Fibroblast of skin of right biceps (primary cell): ENCODE measurements at regions not wholly inside any gene's neighbourhood (a gene's known extent, or its start where the extent isn't known, plus 50 kb on each side); places are given as distances from the start of the nearest gene placed in this dataset.
"Not testable (repeated sequence)": the region's sequence is repeated elsewhere in the genome, so short reads cannot be mapped to it uniquely, and the experiment has no call there.

Experiments
- DNase-seq: peaks from one replicate; pipeline ENCODE4 v3.0.0-alpha.2; 2013

GRCh38 chr4:111933703-111934102, 211.6 kb upstream of the FAM241A start:
- no peak for DNase-seq

DNA sequence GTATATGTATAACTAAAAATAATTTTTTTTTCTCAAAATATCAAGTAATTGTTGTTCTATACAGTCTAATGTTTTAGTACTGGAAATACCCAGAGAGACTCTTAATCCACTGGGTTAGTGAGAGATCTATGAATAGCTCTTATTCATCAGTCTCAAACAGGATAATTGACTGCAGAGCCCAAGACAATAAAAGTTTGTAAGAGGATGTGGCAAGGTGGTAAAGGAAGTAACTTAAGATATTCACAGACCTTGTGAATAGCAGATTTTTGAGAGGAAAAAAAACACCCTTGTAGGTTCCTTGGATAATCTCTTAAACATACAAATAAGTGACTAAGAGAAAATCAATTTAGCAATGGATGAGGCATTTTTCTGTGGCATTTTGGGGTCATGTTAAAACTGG, 210.9 kb upstream of the FAM241A start:
- DNase-seq: peak; percentile 43

GRCh38 chr4:111937368-111937767, 207.9 kb upstream of the FAM241A start:
- peak; percentile 57 for DNase-seq

DNA sequence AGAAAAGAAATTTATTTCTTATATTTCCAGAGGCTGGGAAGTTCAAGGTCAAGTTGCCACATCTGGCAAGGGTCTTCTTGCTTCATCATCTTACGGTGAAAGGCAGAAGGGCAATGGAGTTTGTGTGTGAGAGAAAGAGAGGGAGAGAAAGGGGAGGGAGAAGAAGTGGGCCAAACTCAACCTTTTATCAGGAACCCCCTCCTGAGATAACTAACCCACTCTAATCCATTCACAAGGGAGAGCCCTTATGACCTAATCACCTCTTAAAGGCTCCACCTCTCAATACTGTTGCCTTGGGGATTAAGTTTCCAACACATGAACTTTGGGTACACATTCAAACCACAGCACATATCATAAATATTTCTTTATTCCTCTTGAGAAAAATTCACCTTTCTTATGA, 203.3 kb upstream of the FAM241A start:
- DNase-seq: no peak

DNA sequence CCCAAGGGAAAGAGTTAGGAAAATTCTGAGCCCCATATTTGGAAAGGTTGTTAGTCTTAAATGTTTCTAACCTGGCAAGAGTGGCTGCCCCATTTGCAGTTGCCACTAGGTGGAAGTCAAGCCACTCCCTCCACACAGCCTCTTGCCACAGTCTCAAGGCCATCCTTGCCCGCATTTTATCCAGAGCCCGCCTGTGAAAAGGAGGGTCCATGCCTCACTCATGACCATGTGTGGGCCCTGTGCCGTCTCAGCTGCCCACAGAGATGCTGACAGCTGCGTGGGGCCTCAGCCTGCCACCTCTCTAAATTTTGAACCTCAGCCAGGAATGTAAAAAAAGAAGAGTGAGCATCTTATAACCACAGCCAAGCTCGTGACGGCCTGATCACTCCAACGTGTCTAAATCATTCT, 201.5 kb upstream of the FAM241A start:
- DNase-seq: peak; percentile 63

DNA sequence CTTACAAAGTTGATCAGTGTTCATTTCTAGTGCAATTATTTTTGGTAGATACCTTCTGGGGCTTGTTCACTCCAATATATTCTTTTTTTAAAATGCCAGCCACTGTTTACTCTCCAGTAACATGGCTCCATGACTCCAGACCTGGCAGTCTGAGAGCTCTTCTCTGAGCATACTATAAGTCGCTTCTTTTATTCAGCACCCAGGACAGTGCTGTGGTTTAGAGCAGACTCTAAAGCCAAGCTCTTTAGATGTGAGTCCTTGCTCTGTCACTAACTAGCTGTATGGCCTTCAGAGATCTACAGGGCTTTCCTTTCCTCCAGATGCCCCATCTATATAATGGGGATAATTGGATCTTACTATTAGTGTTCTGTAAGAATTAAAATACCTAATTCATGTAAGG, 200.2 kb upstream of the FAM241A start:
- peak; percentile 42 for DNase-seq

DNA sequence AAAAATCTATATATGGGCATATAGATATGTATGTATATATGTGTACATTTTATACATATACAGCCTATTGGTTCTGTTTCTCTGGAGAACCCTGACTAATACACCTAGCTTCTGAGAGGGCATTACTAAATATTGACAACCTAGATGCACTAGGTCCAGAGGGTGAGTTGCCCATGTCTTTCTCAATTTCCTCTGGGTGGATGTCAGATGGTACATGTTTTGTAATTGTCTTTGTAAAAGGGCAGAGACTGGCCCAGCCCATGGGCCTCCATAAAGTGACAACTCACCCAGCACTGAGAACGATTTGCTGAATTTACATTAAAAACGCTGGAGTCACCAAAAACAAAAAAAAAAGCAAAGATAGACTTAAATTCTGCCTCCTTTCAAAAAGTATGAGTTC, 198.5 kb upstream of the FAM241A start:
- no peak for DNase-seq

- peak; percentile 78 for DNase-seq
Observed at GRCh38 chr4:111952688-111953087, 192.6 kb upstream of the FAM241A start.

DNA sequence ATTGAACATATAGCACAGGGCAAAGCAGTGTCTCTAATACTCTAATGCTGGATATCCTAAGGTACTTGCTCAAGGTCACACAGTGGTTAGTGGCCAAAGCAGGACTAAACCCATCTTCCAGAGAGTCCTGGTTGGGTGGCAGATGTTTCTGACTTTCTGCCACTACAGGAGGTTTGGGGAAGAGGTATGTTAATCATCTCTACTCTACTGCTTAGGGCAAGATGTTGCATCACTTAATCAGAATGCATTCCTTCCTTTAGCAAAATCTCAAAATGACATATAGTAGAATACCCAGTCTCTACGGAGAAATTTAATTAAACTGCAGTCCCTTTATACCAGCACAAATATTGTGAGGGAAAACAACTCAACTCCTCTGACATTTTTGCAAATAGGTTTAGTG, 190.7 kb upstream of the FAM241A start:
- DNase-seq: no peak

DNA sequence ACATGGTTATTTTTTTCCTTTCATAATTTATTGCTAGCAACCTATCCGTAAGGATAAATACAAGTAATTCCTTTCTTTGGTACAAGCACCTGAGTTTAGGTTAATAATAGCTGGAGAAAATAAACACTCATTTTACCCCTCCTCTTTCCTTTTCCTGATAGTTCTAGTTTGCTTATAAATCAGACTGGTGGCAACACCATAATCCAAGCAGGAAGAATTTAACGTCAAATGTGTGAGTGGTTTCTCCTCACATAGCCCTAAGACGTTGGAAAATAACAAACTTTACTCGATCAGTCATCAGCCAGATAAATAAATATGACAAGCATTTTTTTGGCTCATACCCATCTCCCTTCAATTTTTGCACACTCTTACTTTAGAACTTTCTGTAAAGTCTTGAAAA, 190.3 kb upstream of the FAM241A start:
- DNase-seq: no peak

- no peak for DNase-seq
Observed at GRCh38 chr4:111957116-111957515, 188.1 kb upstream of the FAM241A start.

GRCh38 chr4:111957997-111958396, 187.3 kb upstream of the FAM241A start:
- no peak for DNase-seq

DNA sequence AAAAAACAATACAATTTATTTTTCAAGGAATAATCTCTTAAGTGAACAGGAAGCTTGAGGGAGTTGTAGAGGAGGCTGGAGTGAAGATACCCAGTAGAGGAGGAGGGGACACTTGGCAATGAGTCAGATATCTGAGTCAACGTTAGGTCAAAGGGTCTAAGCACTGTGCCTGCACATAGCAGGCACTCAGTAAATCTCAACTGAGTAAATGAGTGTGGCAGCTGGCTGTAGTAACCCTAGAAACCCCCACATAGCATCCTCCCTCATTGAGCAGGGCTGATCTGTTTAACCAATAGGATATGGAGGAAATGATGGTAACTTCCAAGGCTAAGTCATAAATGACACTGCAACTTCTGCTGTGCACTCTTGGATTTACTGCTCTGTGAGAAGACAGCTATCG, 186.0 kb upstream of the FAM241A start:
- DNase-seq: peak; percentile 87

DNA sequence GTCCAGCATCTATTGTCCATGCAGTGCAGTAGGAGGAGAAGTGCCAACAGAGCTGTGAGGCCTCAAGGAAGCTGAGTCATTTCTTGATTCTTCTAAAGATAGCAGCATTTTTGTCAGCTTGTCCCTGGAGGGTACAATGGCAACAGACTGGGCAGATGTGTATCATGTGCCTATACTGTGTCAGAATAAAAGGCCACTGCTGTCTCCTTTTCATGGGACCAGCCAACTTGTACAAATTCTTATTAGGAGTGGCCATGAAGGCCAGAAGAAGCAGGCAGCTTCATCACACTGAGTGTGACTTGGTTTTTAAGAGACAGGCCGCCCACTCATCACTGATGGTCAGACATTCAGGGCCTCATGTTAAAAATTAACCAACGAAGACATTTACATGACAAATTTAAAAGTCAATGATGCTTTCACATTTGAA, 185.0 kb upstream of the FAM241A start:
- DNase-seq: peak; percentile 75

DNA sequence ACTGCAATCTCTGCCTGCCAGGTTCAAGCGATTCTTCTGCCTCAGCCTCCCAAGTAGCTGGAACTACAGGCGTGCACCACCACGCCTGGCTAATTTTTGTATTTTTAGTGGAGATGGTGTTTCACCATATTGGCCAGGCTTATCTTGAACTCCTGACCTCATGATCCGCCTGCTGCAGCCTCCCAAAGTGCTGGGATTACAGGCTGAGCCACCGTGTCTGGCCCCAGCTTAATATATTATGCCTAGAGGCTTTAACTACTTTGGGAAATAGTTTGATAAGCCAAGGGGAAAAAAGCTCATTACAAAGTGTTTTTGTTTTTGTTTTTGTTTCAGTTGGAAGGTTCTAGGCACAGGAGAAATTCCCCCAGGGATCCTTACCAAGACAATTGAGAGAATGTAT, 184.2 kb upstream of the FAM241A start:
- DNase-seq: not testable (repeated sequence)

- peak; percentile 78 for DNase-seq
Observed at GRCh38 chr4:111961809-111962208, 183.4 kb upstream of the FAM241A start.

DNA sequence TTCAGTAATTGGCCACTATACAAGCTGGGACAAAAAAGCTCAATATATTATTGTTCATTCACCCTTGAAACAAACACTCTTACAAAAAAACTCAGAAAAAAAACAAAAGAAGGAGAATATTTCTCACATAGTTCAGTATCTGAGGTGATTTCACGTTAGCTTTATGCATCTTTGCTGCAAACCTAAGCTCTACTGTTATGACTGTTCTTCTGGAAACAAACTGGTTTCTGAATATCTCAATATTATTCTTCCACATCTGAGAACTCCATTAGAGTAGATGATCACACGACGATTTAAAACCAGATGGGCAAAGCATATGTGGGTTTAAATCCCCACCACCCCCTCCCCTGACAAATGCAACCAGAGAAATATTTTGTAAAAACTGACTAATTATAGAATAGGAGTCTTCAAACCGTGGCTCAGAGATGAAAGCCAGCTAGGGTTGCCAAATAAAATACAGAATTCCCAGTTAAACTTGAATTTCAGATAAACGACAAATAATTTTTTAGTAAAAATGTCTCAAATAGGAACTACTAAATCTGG, 182.0 kb upstream of the FAM241A start:
- no peak for DNase-seq

GRCh38 chr4:111977419-111977965, 167.8 kb upstream of the FAM241A start:
- DNase-seq: no peak

DNA sequence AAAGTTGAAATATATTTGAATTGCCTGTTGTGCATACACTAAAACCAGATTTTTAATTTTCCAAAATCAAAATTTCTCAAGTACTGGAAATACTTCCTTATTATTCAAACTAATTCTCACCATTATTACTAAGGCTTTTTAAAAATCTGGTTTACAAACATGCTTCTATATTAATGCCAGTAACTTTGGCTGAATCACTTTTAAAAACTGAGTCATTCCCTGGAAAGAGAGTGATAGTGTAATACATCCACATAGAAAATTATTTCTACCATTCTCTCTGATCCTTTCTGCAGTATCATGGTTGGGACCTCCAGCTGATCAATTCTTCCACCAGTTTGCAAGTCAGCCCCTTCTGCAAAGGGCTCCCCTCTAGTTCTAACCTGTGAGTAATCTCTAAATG, 165.3 kb upstream of the FAM241A start:
- DNase-seq: no peak

DNA sequence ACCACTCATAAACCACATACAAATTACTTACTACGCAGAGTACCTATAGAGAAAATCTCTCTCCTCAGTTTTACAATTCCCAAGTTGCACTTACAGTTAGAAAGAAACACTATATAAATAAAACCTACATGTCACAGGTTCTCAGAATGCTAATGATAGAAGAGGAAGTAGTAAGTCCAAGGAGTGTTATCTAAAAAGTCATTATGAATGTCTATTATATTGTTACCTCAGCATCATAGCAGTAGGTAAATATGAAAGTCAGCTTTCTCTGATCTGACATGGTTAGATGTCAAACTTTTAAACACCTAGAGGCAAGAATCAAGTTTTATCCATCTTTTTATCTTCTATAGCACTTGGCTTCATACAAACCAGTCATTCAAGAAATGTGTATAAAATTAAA, 163.2 kb upstream of the FAM241A start:
- no peak for DNase-seq

DNA sequence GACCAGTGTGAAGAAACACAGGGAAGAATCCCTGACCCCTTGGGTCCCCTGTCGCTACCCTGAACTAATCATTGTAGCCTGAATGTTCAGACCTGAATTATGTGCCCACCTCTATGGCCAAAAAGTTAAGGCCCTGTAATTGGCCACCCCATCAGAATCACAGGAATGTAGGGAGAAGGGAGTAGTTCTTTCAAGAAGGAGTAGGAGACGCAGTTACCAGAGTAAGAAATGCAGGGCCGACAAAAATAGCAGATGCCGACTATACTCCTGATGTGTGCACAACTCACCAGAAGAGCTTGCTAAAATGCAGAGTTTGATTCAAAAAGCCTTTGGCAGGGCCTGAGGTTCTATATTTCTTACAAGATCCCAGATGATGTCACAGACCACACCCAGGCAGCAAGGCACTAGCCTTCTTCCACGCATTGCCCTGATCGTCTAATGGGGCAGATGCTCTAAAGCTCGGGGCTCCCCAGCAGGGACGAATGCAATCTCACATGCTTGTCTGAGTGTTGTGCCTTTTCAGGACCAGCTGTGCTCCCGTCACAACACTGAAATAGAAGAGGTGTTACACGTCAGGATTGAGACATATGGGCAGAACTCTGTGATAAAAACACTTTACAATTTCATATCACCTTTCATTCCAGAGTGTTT, 161.0 kb upstream of the FAM241A start:
- no peak for DNase-seq

GRCh38 chr4:111985426-111985825, 159.8 kb upstream of the FAM241A start:
- DNase-seq: no peak

DNA sequence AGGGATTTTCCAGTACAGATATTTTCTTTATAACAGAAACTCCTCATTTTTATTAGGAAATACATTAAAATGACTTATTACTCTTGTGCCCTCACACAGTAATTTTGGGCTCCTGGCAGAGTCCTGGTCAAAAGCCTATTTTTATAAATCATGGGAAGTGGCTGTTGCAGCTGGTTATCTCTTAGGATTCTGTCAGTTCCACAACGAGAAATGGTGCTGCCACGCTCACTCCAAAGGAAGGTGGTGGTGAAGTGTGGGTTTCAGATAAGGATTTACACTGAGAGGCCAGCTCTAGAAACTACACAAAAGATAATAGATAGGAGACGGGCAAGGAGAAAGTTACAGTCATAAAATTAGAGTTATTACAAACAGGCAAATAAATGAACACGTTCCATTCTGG, 159.2 kb upstream of the FAM241A start:
- no peak for DNase-seq

DNA sequence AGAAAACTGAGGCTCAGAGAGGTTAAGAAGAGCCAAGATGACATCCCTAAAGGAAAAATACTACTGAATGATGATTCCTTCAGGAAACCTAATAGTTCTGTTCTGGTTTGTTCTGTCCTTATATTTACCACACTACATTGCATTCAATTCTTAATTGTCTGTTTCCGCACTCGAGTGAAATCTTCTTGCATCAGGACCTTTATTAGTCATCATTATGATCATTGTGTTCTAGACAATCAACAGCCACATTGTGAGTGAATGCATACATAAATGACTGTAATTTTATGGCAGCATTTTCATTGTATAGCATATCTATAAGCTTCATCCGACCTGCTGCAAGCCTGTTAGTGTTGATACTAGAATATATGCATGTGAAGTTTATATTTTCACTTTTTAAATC, 156.7 kb upstream of the FAM241A start:
- DNase-seq: no peak

- DNase-seq: no peak
Observed at GRCh38 chr4:111989817-111990216, 155.4 kb upstream of the FAM241A start.
